ENCODE measurements at regions not wholly inside any gene's neighbourhood (a gene's known extent, or its start where the extent isn't known, plus 50 kb on each side); places are given as distances from the start of the nearest gene placed in this dataset.

DNA sequence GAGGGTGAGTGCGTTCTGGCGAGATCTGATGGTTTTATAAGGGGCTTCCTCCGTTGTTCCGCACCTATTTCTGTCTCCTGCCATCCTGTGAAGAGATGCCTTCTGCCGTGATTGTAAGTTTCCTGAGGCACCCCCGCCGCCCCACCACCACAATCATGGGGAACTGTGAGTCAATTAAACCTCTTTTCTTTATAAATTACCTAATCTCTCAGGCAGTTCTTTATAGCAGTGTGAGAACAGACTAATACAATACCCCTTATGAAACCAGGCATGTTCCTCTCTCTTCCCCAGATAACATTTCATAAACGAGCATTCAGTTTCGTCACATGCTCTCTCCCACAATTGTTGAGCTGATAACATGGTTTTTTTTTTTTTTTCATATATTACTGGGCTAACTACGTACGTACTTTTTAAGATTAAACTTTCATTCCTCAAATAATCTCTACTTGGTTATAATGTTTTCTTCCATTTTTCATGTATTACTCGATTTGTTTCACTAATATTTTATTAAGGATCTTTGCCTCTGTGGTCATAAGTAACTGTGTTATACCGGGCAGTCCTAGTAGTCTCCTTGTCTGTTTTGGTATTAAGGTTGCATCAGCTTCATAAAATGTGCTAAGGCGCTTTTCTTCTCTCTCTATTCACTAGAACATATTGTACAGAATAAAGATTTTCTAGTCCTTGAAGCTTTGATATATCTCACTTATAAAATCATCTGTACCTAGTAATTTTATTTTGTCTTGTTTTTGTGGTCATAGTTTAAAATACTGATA lies 64.9 kb upstream of the MVB12B start:
- TF ChIP-seq BACH2 (CRISPR knock-in tag; IDR thresholded peaks at IDR 0.05; ENCODE audit: borderline replicate concordance) (no peak), TCF4 (CRISPR knock-in tag; IDR thresholded peaks at IDR 0.05; ENCODE audit: borderline replicate concordance) (no peak), ARNTL (CRISPR knock-in tag; IDR thresholded peaks at IDR 0.05; ENCODE audit: borderline replicate concordance, low read depth) (no peak), PATZ1 (CRISPR knock-in tag; IDR thresholded peaks at IDR 0.05; ENCODE audit: borderline replicate concordance) (no peak), TOX (CRISPR knock-in tag; IDR thresholded peaks at IDR 0.05; ENCODE audit: borderline replicate concordance) (no peak)
